Astrocyte (in vitro differentiated cells and primary cell): ENCODE measurements at regions not wholly inside any gene's neighbourhood (a gene's known extent, or its start where the extent isn't known, plus 50 kb on each side); places are given as distances from the start of the nearest gene placed in this dataset.

Experiments used
- CTCF ChIP-seq: IDR thresholded peaks from 2 replicates; pipeline ENCODE4 v1.5.1; 2011; ENCODE audit warnings: low read depth, mild to moderate bottlenecking, inconsistent platforms, low read length, moderate library complexity; ENCODE audit not compliant: insufficient read depth
- EZH2 ChIP-seq: IDR thresholded peaks from 2 replicates; pipeline ENCODE4 v1.6.1; 2012; ENCODE audit warnings: mild to moderate bottlenecking, low read length, inconsistent platforms; ENCODE audit not compliant: insufficient read depth

GRCh38 chr4:156690572-156690971 lies 281.0 kb downstream of the PDGFC start:
- TF ChIP-seq CTCF, result no peak
- no peak for TF ChIP-seq EZH2
